ENCODE measurements at regions not wholly inside any gene's neighbourhood (a gene's known extent, or its start where the extent isn't known, plus 50 kb on each side); places are given as distances from the start of the nearest gene placed in this dataset.

DNA sequence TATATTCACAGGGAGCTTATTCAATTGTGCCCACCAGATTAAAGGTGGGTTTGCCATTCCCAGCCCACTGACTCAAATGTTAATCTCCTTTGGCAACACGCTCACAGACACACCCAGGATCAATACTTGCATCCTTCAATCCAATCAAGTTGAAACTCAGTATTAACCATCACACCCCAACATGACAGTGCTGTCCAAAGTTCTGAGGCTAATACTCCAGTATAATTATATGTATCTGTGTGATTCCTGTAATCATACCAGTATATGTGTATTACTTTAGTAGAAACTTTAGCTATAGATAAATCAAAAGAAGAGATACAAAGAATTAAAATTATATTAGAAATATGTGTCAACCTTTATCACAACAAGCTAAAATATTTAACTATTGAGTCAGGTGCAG, 1166.0 kb downstream of the ZPLD1 start:
- TF ChIP-seq, protein P1, sequence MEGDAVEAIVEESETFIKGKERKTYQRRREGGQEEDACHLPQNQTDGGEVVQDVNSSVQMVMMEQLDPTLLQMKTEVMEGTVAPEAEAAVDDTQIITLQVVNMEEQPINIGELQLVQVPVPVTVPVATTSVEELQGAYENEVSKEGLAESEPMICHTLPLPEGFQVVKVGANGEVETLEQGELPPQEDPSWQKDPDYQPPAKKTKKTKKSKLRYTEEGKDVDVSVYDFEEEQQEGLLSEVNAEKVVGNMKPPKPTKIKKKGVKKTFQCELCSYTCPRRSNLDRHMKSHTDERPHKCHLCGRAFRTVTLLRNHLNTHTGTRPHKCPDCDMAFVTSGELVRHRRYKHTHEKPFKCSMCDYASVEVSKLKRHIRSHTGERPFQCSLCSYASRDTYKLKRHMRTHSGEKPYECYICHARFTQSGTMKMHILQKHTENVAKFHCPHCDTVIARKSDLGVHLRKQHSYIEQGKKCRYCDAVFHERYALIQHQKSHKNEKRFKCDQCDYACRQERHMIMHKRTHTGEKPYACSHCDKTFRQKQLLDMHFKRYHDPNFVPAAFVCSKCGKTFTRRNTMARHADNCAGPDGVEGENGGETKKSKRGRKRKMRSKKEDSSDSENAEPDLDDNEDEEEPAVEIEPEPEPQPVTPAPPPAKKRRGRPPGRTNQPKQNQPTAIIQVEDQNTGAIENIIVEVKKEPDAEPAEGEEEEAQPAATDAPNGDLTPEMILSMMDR (optimal IDR thresholded peaks at IDR 0.05 in 1 of 3, IDR thresholded peaks at IDR 0.05 in 1 of 3, conservative IDR thresholded peaks at IDR 0.05 in 1 of 3; ENCODE audit: extremely low read depth in 1 of 3, insufficient read depth in 2 of 3, low read length in 3 of 3): no peak
- TF ChIP-seq EZH2 (IDR thresholded peaks at IDR 0.05; ENCODE audit: low read length): no peak
